PC-3 (cell line): ENCODE measurements at regions not wholly inside any gene's neighbourhood (a gene's known extent, or its start where the extent isn't known, plus 50 kb on each side); places are given as distances from the start of the nearest gene placed in this dataset.
A peak's percentile ranks its signal among the peaks of the same experiment; 100 is the strongest.

Source experiments
- EZH2 ChIP-seq: fragments of 300-600 bp; sonication (generic); IDR thresholded peaks from one replicate; pipeline ENCODE4 v1.6.1; 2017; ENCODE audit warnings: antibody characterized with exemption, mild to moderate bottlenecking, low read length; ENCODE audit not compliant: unreplicated experiment
- EZH2phosphoT487 ChIP-seq: fragments of 300-600 bp; sonication (generic); IDR thresholded peaks from 2 replicates; pipeline ENCODE4 v1.6.1; 2018; ENCODE audit warnings: mild to moderate bottlenecking, antibody characterized with exemption, low read length, borderline replicate concordance
- TF ChIP-seq, protein P1 (sequence below): fragments of 300-600 bp; sonication (generic); conservative IDR thresholded peaks from 2 replicates; pipeline ENCODE4 v1.5.1; 2017; ENCODE audit warnings: antibody characterized with exemption, low read depth, mild to moderate bottlenecking, low read length

DNA sequence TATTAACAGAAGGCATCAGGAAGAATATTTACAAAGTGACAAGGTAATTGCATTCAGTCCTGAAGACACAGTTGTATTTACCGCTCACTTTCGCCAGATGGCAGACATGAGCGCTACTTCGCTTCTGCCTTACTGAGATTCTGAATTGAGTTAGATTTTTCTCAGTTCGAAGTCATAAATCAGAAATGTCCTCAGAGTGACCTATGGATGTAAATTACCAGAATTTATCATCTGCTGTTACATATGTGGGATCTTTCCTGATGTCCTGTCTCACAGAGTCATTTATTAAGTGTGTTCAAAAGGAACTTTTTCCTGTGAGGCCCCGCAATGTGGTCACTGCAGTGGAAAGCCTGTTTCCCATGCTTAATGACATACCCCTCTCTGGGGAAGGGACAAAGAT, 97.3 kb upstream of the DCLK2 start:
- TF ChIP-seq EZH2phosphoT487: no peak
- TF ChIP-seq, protein P1, sequence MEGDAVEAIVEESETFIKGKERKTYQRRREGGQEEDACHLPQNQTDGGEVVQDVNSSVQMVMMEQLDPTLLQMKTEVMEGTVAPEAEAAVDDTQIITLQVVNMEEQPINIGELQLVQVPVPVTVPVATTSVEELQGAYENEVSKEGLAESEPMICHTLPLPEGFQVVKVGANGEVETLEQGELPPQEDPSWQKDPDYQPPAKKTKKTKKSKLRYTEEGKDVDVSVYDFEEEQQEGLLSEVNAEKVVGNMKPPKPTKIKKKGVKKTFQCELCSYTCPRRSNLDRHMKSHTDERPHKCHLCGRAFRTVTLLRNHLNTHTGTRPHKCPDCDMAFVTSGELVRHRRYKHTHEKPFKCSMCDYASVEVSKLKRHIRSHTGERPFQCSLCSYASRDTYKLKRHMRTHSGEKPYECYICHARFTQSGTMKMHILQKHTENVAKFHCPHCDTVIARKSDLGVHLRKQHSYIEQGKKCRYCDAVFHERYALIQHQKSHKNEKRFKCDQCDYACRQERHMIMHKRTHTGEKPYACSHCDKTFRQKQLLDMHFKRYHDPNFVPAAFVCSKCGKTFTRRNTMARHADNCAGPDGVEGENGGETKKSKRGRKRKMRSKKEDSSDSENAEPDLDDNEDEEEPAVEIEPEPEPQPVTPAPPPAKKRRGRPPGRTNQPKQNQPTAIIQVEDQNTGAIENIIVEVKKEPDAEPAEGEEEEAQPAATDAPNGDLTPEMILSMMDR: peak; percentile 75
- TF ChIP-seq EZH2: no peak
